ENCODE measurements at regions not wholly inside any gene's neighbourhood (a gene's known extent, or its start where the extent isn't known, plus 50 kb on each side); places are given as distances from the start of the nearest gene placed in this dataset.

DNA sequence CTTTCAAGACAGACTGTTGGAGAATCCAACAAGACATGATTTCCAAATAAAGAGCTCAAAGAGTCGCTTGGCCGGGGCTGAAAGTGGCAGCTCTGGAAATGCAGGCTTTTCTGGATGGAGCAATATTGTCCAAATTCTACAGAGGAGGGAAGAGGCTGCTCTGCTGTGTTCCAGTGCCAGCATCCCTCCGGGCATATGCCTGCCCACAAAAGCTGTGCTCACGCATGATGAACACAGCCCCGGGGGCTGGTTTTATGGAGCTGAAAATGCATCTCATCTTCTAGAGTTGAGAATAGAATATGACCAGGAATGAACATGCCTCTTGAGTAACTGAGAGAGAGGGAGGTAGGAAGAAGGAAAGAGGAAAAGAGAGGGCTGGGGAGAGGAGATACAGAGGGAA, 74.7 kb upstream of the TOX3 start:
- TF ChIP-seq, protein P1, sequence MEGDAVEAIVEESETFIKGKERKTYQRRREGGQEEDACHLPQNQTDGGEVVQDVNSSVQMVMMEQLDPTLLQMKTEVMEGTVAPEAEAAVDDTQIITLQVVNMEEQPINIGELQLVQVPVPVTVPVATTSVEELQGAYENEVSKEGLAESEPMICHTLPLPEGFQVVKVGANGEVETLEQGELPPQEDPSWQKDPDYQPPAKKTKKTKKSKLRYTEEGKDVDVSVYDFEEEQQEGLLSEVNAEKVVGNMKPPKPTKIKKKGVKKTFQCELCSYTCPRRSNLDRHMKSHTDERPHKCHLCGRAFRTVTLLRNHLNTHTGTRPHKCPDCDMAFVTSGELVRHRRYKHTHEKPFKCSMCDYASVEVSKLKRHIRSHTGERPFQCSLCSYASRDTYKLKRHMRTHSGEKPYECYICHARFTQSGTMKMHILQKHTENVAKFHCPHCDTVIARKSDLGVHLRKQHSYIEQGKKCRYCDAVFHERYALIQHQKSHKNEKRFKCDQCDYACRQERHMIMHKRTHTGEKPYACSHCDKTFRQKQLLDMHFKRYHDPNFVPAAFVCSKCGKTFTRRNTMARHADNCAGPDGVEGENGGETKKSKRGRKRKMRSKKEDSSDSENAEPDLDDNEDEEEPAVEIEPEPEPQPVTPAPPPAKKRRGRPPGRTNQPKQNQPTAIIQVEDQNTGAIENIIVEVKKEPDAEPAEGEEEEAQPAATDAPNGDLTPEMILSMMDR (IDR thresholded peaks at IDR 0.05): no peak
- no peak for TF ChIP-seq POLR2A (IDR thresholded peaks at IDR 0.05)

Measured in testis (tissue), 2 donors.